Lower leg skin (tissue), 3 donors: ENCODE measurements at regions not wholly inside any gene's neighbourhood (a gene's known extent, or its start where the extent isn't known, plus 50 kb on each side); places are given as distances from the start of the nearest gene placed in this dataset.

Experiments used
- CTCF ChIP-seq, 3 donors: fragments of 450-650 bp; IDR thresholded peaks; one replicate each; pipeline ENCODE4 v1.5.1; 2016; ENCODE audit warnings: antibody characterized with exemption in 3 of 3, mild to moderate bottlenecking in 3 of 3, moderate library complexity in 2 of 3
- POLR2A ChIP-seq, 2 donors: fragments of 450-650 bp; IDR thresholded peaks; one replicate each; pipeline ENCODE4 v1.6.1; 2016 to 2017; ENCODE audit warnings: antibody characterized with exemption in 2 of 2, mild to moderate bottlenecking in 1 of 2, moderate library complexity in 1 of 2

GRCh38 chr21:22804151-22804550 is 1805.9 kb downstream of the NCAM2 start:
- no peak for TF ChIP-seq CTCF (IDR thresholded peaks at IDR 0.05)
- TF ChIP-seq POLR2A (IDR thresholded peaks at IDR 0.05): no peak
